NCI-H1092 (cell line): ENCODE measurements at regions not wholly inside any gene's neighbourhood (a gene's known extent, or its start where the extent isn't known, plus 50 kb on each side); places are given as distances from the start of the nearest gene placed in this dataset.
"Not testable (repeated sequence)": the region's sequence is repeated elsewhere in the genome, so short reads cannot be mapped to it uniquely, and the experiment has no call there.

Experiments used
- DNase-seq: peaks from one replicate; lab custom pipeline; 2025; lab: John Stamatoyannopoulos, UW

- not testable (repeated sequence) for DNase-seq
Observed at GRCh38 chr1:149361310-149361709, 113.5 kb upstream of the NBPF19 start.

GRCh38 chr1:149364188-149364981, 110.5 kb upstream of the NBPF19 start:
- DNase-seq, result not testable (repeated sequence)

- DNase-seq, result not testable (repeated sequence)
Observed at GRCh38 chr1:149366402-149366801, 108.4 kb upstream of the NBPF19 start.

- not testable (repeated sequence) for DNase-seq
Observed at GRCh38 chr1:149367472-149368044, 107.3 kb upstream of the NBPF19 start.

GRCh38 chr1:149368337-149368736, 106.5 kb upstream of the NBPF19 start:
- DNase-seq, result not testable (repeated sequence)

- not testable (repeated sequence) for DNase-seq
Observed at GRCh38 chr1:149369081-149369480, 105.8 kb upstream of the NBPF19 start.

- DNase-seq, result not testable (repeated sequence)
Observed at GRCh38 chr1:149371955-149372354, 102.9 kb upstream of the NBPF19 start.

- not testable (repeated sequence) for DNase-seq
Observed at GRCh38 chr1:149378462-149378861, 96.4 kb upstream of the NBPF19 start.

- not testable (repeated sequence) for DNase-seq
Observed at GRCh38 chr1:149390173-149390926, 84.5 kb upstream of the NBPF19 start.

GRCh38 chr1:149390931-149391330, 83.9 kb upstream of the NBPF19 start:
- not testable (repeated sequence) for DNase-seq

- not testable (repeated sequence) for DNase-seq
Observed at GRCh38 chr1:149395802-149396201, 79.0 kb upstream of the NBPF19 start.

GRCh38 chr1:149398527-149398926, 76.3 kb upstream of the NBPF19 start:
- DNase-seq, result not testable (repeated sequence)

GRCh38 chr1:149408404-149408803, 66.4 kb upstream of the NBPF19 start:
- DNase-seq, result not testable (repeated sequence)

GRCh38 chr1:149415373-149415772, 59.5 kb upstream of the NBPF19 start:
- not testable (repeated sequence) for DNase-seq

GRCh38 chr1:149418782-149419181, 56.1 kb upstream of the NBPF19 start:
- DNase-seq, result not testable (repeated sequence)

GRCh38 chr1:149423122-149423521, 51.7 kb upstream of the NBPF19 start:
- DNase-seq, result not testable (repeated sequence)
